ENCODE measurements at regions not wholly inside any gene's neighbourhood (a gene's known extent, or its start where the extent isn't known, plus 50 kb on each side); places are given as distances from the start of the nearest gene placed in this dataset.

- TF ChIP-seq POLR2A (IDR thresholded peaks at IDR 0.05; ENCODE audit: low read length), result no peak
- TF ChIP-seq GATA1 (IDR thresholded peaks at IDR 0.05; ENCODE audit: low read depth, low read length), result no peak
These were observed 141.3 kb upstream of the CDH10 start for GRCh38 chr5:24786108-24786507.

Data from erythroblast (primary cell).